ENCODE measurements at regions not wholly inside any gene's neighbourhood (a gene's known extent, or its start where the extent isn't known, plus 50 kb on each side); places are given as distances from the start of the nearest gene placed in this dataset.

DNA sequence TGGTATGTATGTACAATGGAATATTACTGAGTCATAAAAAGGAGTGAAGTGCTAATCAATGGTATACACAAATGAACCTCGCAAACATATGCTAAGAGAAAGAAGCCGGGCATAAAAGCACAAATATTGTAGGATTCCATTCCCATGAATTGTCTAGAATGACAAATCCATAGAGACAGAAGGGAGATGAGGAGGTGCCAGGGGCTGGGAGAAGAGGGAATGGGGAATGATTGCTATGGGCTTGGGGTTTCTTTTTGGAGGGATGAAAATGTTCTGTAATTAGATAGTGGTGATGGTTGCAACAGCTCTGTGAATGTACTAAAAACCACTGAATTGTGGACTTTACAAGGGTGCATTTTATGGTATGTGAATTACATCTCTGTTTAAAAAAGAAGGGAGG lies 73.5 kb downstream of the GLI2 start:
- peak; percentile 79 for DNase-seq (ENCODE audit: insufficient read length, low spot score, missing footprints)
- peaks cover 13% of the 10 kb centered on the region for H3K4me1 ChIP-seq (ENCODE audit: insufficient read depth, low read length)
- H3K4me3 ChIP-seq (ENCODE audit: insufficient read depth, low read length), result no peak overlapping the region
- H3K9me3 ChIP-seq (ENCODE audit: low read depth, low read length), result no peaks in the 10 kb centered on the region
- H4K20me1 ChIP-seq (ENCODE audit: insufficient read depth, low read length), result peaks cover 55% of the 10 kb centered on the region
- no peaks in the 10 kb centered on the region for H3K27me3 ChIP-seq (ENCODE audit: insufficient read depth, low read length)
- no peak overlapping the region for H3K27ac ChIP-seq (ENCODE audit: low read depth, low read length)
- TF ChIP-seq, protein P1, sequence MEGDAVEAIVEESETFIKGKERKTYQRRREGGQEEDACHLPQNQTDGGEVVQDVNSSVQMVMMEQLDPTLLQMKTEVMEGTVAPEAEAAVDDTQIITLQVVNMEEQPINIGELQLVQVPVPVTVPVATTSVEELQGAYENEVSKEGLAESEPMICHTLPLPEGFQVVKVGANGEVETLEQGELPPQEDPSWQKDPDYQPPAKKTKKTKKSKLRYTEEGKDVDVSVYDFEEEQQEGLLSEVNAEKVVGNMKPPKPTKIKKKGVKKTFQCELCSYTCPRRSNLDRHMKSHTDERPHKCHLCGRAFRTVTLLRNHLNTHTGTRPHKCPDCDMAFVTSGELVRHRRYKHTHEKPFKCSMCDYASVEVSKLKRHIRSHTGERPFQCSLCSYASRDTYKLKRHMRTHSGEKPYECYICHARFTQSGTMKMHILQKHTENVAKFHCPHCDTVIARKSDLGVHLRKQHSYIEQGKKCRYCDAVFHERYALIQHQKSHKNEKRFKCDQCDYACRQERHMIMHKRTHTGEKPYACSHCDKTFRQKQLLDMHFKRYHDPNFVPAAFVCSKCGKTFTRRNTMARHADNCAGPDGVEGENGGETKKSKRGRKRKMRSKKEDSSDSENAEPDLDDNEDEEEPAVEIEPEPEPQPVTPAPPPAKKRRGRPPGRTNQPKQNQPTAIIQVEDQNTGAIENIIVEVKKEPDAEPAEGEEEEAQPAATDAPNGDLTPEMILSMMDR (IDR thresholded peaks at IDR 0.05; ENCODE audit: extremely low read depth, low read depth, low read length), result no peak
- no peak overlapping the region for H2AFZ ChIP-seq (ENCODE audit: low read length)
- peak overlapping the region; percentile 32 for H3K4me2 ChIP-seq (ENCODE audit: insufficient read depth, low read length)
- peaks cover 20% of the 10 kb centered on the region for H3K79me2 ChIP-seq (ENCODE audit: insufficient read depth, low read length)
- peaks cover 15% of the 10 kb centered on the region for H3K36me3 ChIP-seq (ENCODE audit: insufficient read depth, low read length)

DNA sequence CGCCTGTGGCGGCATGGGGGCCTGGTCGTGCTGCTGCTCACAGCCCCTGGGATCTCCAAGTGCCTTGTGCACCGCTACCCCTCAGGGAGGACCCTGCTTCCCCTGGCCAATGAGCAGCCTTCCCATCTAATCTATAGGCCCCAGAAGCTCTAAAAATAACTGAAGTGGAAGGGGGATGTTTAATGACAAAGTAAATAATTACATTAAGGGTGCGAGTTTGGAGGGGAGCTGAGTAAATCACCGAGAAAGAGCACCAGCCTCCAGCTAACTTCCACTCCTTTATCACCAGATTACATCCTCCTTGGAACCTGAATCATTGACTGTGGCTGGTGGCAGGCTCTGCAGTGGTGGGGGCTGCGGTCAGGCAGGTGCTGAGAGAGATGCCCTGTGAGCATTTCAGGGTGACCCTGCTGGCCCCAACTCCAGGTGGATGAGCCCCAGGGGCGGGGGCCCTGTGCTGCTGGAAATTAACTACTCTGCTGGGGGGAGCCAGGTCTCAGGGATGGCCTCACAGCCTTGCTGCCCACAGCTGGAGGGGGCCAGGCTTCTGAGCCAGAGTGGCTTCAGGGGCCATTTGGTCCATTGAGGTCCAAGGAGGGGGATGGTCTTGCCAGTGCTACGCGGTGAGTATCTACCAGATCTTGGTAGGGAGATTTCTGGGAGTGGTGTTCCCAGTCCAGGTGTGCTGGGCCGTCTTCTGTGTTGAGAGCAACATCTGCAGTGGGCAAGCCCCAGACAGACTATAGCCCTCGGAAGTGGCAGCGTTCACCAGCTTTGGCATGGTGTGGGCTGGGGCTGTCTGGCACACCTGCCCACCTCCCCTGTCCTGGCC lies 74.2 kb downstream of the GLI2 start:
- H3K79me2 ChIP-seq (ENCODE audit: insufficient read depth, low read length), result peaks cover 20% of the 10 kb centered on the region
- peaks cover 52% of the 10 kb centered on the region for H4K20me1 ChIP-seq (ENCODE audit: insufficient read depth, low read length)
- H3K9me3 ChIP-seq (ENCODE audit: low read depth, low read length), result no peaks in the 10 kb centered on the region
- peak overlapping the region; percentile 32 for H3K4me2 ChIP-seq (ENCODE audit: insufficient read depth, low read length)
- no peak overlapping the region for H3K27ac ChIP-seq (ENCODE audit: low read depth, low read length)
- peaks cover 13% of the 10 kb centered on the region for H3K36me3 ChIP-seq (ENCODE audit: insufficient read depth, low read length)
- peaks cover 13% of the 10 kb centered on the region for H3K4me1 ChIP-seq (ENCODE audit: insufficient read depth, low read length)
- no peak overlapping the region for H2AFZ ChIP-seq (ENCODE audit: low read length)
- TF ChIP-seq, protein P1 (IDR thresholded peaks at IDR 0.05; ENCODE audit: extremely low read depth, low read depth, low read length), result no peak
- H3K4me3 ChIP-seq (ENCODE audit: insufficient read depth, low read length), result no peak overlapping the region
- DNase-seq (ENCODE audit: insufficient read length, low spot score, missing footprints), result peak; percentile 69
- H3K27me3 ChIP-seq (ENCODE audit: insufficient read depth, low read length), result no peaks in the 10 kb centered on the region

DNA sequence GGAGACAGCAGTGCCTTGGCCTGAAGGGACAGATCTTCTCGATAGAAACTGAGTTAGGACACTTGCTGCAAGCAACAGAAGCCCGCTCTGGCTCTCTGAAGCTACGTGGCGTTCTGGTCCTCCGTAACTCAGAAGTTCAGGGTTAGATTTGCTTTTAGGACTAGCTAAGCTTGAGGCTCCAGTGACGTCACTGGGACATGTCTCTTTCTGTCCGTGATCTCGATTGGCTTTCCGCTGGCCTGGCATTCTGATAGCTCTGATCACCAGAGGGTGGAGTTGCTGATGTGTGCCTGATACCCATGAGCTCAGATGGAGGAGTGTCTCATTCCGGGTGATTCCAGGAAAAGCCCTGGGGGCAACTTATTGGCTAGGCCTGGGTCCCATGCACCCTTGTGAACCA lies 75.0 kb downstream of the GLI2 start:
- peaks cover 13% of the 10 kb centered on the region for H3K4me1 ChIP-seq (ENCODE audit: insufficient read depth, low read length)
- peaks cover 13% of the 10 kb centered on the region for H3K36me3 ChIP-seq (ENCODE audit: insufficient read depth, low read length)
- H4K20me1 ChIP-seq (ENCODE audit: insufficient read depth, low read length), result peaks cover 59% of the 10 kb centered on the region
- H3K27ac ChIP-seq (ENCODE audit: low read depth, low read length), result no peak overlapping the region
- H3K4me2 ChIP-seq (ENCODE audit: insufficient read depth, low read length), result no peak overlapping the region
- H3K27me3 ChIP-seq (ENCODE audit: insufficient read depth, low read length), result no peaks in the 10 kb centered on the region
- H3K4me3 ChIP-seq (ENCODE audit: insufficient read depth, low read length), result no peak overlapping the region
- TF ChIP-seq, protein P1 (IDR thresholded peaks at IDR 0.05; ENCODE audit: extremely low read depth, low read depth, low read length), result no peak
- DNase-seq (ENCODE audit: insufficient read length, low spot score, missing footprints), result peak; percentile 43
- no peak overlapping the region for H2AFZ ChIP-seq (ENCODE audit: low read length)
- peaks cover 22% of the 10 kb centered on the region for H3K79me2 ChIP-seq (ENCODE audit: insufficient read depth, low read length)
- H3K9me3 ChIP-seq (ENCODE audit: low read depth, low read length), result no peaks in the 10 kb centered on the region

DNA sequence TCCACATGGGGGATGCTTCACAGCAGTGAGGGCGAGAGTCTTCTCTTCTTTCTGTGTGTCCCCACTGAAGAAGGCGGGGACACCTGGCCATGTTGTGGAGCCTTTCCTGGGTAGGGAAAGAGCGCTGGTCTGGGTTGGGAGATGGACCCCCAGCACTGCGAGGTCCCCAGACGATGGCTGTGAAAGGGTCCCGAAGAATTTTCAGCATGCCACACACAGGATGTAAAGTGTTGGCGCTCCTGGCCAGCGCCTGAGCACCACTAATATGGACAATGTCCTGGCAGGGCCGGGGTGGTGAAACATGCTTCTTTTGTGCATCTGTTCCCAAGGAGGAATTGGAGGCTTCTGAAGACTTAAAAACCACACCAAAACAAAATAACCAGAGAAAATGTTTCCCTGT lies 77.2 kb downstream of the GLI2 start:
- H2AFZ ChIP-seq (ENCODE audit: low read length), result no peak overlapping the region
- TF ChIP-seq, protein P1 (IDR thresholded peaks at IDR 0.05; ENCODE audit: extremely low read depth, low read depth, low read length), result no peak
- H3K9me3 ChIP-seq (ENCODE audit: low read depth, low read length), result no peaks in the 10 kb centered on the region
- H3K27ac ChIP-seq (ENCODE audit: low read depth, low read length), result no peak overlapping the region
- H4K20me1 ChIP-seq (ENCODE audit: insufficient read depth, low read length), result peaks cover 47% of the 10 kb centered on the region
- H3K4me2 ChIP-seq (ENCODE audit: insufficient read depth, low read length), result no peak overlapping the region
- peak; percentile 3 for DNase-seq (ENCODE audit: insufficient read length, low spot score, missing footprints)
- H3K4me1 ChIP-seq (ENCODE audit: insufficient read depth, low read length), result peaks cover 14% of the 10 kb centered on the region
- peaks cover 22% of the 10 kb centered on the region for H3K79me2 ChIP-seq (ENCODE audit: insufficient read depth, low read length)
- H3K4me3 ChIP-seq (ENCODE audit: insufficient read depth, low read length), result no peak overlapping the region
- H3K36me3 ChIP-seq (ENCODE audit: insufficient read depth, low read length), result peaks cover 13% of the 10 kb centered on the region
- H3K27me3 ChIP-seq (ENCODE audit: insufficient read depth, low read length), result no peaks in the 10 kb centered on the region

Data from osteoblast (primary cell).